Testis (tissue), 2 donors: ENCODE measurements at regions not wholly inside any gene's neighbourhood (a gene's known extent, or its start where the extent isn't known, plus 50 kb on each side); places are given as distances from the start of the nearest gene placed in this dataset.

Experiments
- POLR2A ChIP-seq: fragments of 450-650 bp; IDR thresholded peaks from one replicate; pipeline ENCODE4 v1.6.1; 2017; ENCODE audit warnings: antibody characterized with exemption, mild to moderate bottlenecking, moderate library complexity
- TF ChIP-seq, protein P1 (sequence below), 3 experiments: fragments of 450-650 bp in 2 of 3; fragments of 200-600 bp in 1 of 3; sonication (generic) in 1 of 3; IDR thresholded peaks; one replicate each; pipeline ENCODE4 v1.5.1; 2016 to 2019; ENCODE audit warnings: antibody characterized with exemption in 3 of 3, mild to moderate bottlenecking in 2 of 3, moderate library complexity in 1 of 3

DNA sequence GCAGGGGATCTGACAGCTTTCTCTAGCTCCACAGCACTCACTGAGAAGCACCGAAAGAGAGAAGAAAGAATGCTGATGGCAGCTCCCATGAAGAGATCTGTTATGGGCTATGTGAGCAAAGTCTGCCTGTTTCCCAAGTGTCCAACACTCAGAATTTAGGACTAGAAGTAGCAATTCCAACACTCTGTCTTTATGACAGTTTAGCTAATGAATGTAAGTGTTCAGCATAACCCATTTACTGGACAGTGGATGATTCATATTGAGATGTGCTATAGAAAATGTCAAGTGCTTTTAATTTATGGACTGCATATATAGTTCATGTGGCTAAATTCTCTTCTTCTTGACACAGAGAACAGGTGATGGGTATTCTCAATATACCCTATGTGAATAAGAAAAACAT, 683.1 kb upstream of the ZNF608 start:
- TF ChIP-seq, protein P1, sequence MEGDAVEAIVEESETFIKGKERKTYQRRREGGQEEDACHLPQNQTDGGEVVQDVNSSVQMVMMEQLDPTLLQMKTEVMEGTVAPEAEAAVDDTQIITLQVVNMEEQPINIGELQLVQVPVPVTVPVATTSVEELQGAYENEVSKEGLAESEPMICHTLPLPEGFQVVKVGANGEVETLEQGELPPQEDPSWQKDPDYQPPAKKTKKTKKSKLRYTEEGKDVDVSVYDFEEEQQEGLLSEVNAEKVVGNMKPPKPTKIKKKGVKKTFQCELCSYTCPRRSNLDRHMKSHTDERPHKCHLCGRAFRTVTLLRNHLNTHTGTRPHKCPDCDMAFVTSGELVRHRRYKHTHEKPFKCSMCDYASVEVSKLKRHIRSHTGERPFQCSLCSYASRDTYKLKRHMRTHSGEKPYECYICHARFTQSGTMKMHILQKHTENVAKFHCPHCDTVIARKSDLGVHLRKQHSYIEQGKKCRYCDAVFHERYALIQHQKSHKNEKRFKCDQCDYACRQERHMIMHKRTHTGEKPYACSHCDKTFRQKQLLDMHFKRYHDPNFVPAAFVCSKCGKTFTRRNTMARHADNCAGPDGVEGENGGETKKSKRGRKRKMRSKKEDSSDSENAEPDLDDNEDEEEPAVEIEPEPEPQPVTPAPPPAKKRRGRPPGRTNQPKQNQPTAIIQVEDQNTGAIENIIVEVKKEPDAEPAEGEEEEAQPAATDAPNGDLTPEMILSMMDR (IDR thresholded peaks at IDR 0.05): no peak
- no peak for TF ChIP-seq POLR2A
